NCI-H82 treated with DMSO at 0.1 percent for 48 hours (cell line): ENCODE measurements at regions not wholly inside any gene's neighbourhood (a gene's known extent, or its start where the extent isn't known, plus 50 kb on each side); places are given as distances from the start of the nearest gene placed in this dataset.

Source experiments
- DNase-seq: peaks from one replicate; lab custom pipeline; 2025; ENCODE audit not compliant: unreplicated experiment; lab: John Stamatoyannopoulos, UW

- no peak for DNase-seq
Measured at GRCh38 chr7:124515106-124515830, 250.3 kb downstream of the GPR37 start.

- no peak for DNase-seq
Measured at GRCh38 chr7:124514471-124514870, 251.1 kb downstream of the GPR37 start.

DNA sequence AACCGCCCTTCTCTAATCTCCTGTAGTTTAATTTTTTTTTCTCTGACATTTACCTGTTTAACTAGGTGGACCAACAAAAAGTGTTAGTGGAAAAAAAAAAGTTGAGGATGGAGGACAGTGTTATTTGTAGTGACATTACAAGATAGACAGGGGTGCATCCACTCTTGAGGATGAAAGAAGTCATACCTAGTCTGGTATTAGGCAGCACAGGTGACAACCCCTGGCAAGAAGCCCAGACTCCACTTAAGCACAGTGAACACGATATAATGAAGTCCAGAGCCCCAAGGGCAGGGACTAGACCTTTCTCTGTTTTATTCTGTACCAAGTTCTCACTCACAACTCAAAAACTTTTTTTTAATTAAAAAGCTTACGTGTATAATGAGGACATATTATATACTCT, 268.4 kb downstream of the GPR37 start:
- peak; percentile 8 for DNase-seq

DNA sequence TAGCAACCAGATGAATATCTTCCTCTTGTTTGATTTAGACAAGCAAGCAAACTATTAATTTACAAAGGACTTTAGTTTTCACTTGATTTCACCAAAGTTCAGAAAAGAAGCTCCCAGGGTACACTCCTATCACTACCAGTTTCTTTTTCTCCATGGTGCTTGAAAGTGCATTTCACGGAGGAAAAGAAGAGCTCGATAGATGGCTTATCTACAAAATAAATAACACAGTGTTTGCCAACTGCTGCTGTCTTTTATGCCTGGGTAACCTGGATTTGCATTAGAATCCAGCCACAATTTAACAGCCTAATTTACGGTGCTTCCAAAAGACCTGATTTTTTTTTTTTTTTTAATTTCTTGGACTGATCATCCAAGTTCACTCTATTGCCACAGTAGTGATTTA, 275.7 kb downstream of the GPR37 start:
- no peak for DNase-seq

- no peak for DNase-seq
Measured at GRCh38 chr7:124489082-124489819, 276.3 kb downstream of the GPR37 start.

- DNase-seq, result no peak
Measured at GRCh38 chr7:124482229-124482628, 283.4 kb downstream of the GPR37 start.

- DNase-seq, result no peak
Measured at GRCh38 chr7:124480821-124481290, 284.7 kb downstream of the GPR37 start.

- no peak for DNase-seq
Measured at GRCh38 chr7:124480036-124480820, 285.4 kb downstream of the GPR37 start.

- DNase-seq, result no peak
Measured at GRCh38 chr7:124462249-124462648, 303.3 kb downstream of the GPR37 start.

DNA sequence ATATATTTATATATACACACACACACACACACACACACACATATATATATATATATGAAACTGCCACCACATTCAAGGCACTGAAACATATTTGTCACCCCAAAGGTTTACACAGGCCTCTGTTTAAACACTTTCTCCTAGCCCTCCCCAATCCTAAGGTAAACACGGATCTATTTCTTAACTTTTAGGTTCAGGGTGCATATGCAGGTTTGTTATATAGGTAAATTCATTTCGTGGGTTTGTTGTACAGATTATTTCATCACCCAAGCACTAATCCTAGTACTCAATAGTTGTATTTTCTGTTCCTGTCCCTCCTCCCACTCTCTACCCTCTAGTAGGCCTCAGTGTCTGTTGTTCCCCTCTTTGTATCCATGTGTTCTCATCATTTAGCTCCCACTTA, 305.0 kb downstream of the GPR37 start:
- DNase-seq, result no peak

GRCh38 chr7:124460056-124460450, 305.5 kb downstream of the GPR37 start:
- DNase-seq, result peak; percentile 76

DNA sequence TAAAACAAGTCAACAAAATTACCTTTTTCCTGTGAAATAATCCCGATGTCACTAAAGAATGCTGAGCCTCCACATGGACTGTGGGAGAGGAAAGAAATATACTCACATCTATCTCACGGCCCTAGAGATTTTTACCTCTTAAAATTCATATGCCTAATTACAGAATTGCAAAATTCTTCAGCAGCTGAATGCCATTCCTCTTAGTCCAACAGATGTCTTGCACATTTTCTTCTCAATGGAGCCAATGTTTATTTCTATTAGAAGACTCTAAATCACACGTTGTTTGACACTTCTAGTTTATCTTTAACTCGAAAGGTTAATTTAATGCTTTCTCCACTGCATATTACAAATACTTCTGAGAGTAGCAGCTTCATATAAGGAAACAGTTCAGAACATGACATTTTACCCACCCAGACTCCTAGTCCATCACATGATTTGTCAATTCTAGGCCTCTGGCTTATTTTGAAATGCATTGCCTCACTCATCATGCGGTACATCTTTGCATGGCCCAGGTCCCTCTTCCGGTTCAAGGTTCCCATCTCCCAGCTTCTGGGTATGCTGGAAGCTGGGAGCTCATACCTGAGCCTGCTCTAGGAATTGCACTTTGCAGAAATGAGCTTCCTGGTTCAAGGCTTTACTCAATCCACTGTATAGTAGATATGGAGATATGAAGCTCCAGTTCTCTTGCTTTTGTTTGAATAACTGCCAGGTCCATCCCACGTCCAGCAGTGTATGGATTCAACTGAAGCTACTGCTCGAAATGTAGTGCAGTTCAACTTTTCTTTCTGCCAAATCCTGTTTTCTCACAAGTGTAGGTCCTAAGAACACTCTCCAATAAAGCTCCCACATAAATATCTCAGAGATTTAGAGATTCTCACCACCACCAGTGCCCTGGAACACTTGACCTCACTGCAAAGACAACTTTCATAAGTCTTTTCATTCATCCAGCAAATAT, 306.2 kb downstream of the GPR37 start:
- no peak for DNase-seq

DNA sequence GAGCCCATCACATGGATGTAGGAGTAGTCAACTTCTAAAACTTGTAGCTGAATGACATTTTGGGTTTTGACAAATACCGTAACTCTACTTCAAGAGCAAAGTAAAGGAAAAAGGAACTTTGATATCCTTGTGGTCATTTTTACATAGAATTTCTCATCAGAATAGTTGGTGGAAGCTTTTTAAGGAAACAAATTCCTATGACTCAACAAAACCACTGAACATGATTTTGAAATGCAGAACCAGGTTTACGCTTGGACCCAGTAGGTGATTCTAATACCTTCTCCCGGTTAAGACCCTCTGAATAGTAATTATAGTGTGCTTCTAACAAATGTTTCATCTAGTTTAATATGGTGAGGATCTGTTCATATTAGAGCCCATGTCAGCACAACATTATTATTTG, 307.8 kb downstream of the GPR37 start:
- DNase-seq, result no peak

- no peak for DNase-seq
Measured at GRCh38 chr7:124456286-124456685, 309.3 kb downstream of the GPR37 start.

- no peak for DNase-seq
Measured at GRCh38 chr7:124452186-124452585, 313.4 kb downstream of the GPR37 start.

DNA sequence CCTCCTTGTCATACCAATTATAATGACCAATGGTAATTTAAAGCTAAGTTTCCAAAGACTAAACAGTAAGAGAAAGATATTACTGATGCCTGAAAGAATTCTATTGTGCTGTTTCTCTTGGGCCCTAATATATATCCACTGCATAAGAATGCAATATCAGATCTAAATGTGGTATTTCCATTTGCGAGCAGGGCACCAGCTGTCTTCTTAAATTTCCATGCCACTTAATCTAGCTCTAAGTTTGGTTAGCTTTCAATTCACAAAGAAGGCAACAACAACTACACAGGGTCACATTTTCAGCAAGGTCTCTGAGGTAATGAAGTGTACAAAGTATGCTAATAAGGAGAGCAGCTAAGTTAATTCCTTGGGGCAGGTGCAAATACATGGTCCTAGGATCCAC, 315.7 kb downstream of the GPR37 start:
- no peak for DNase-seq

DNA sequence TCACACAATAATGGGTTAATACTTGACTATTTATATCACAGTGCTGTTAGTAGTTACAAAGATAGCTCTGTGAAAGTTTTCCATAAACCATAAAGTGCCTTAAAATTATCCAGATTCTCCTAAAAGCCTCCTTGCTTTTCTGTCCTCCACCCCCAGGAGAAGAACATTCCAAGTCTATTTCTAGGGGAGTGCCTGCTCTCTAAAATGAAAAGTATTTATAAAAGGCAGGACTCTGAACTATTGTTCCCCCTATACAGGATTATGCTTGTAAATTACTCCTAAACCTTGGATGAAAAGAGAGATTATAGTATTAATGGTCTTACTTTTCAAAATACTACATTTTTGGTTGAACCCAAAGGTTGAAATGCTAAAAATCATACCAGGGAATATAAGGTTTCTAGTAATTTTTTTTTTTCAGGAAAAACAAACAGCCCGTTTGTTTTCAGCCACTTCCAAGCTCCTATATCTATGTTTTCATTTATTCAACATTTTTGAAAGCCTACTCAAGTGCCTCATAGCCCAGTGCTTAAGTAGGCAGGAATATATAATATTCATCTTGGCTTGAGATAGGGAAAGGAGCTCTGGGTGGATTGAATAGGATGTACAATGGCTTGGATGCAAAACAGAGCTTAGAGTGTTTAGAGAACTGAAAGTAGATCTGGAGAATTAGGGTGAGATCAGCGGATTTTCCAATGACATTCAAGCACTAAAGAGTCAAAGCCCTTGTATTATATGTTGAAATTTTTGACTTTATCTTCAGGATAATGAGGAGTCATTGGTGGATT, 320.7 kb downstream of the GPR37 start:
- no peak for DNase-seq

- no peak for DNase-seq
Measured at GRCh38 chr7:124443762-124444161, 321.8 kb downstream of the GPR37 start.

DNA sequence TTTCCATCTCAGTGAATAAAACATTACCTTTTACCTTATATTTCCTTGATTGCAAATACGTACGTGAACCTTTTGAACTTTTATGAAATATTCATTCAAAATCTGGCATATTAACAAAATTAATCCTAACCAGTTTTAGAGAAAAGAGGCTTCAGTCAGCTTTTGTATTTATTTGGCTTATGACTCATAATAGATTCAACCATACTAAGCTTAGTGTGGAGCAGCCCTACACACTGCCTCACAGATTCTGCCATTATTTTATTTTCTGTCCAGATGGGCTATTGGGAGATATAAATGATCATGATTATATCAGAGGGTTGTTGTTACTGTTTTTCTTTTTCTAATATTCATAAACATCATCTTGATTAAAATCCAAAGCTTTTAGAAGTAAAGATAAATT, 325.5 kb downstream of the GPR37 start:
- no peak for DNase-seq
